Neutrophil (primary cell): ENCODE measurements at regions not wholly inside any gene's neighbourhood (a gene's known extent, or its start where the extent isn't known, plus 50 kb on each side); places are given as distances from the start of the nearest gene placed in this dataset.

ENCODE experiments used
- H3K27ac ChIP-seq: fragments of 200-600 bp; sonication (generic); 2 replicates; pipeline ENCODE4 v1.5.1; 2016; ENCODE audit warnings: mild to moderate bottlenecking, moderate library complexity
- H3K27me3 ChIP-seq: fragments of 200-600 bp; sonication (generic); 2 replicates; pipeline ENCODE4 v1.6.0; 2016; ENCODE audit warnings: mild to moderate bottlenecking
- H3K36me3 ChIP-seq: fragments of 200-600 bp; sonication (generic); 2 replicates; pipeline ENCODE4 v1.5.1; 2017
- H3K4me1 ChIP-seq, 2 experiments: fragments of 200-600 bp in 1 of 2; sonication (generic) in 1 of 2; 1 replicate in 1 of 2; 2 replicates in 1 of 2; pipeline versions ENCODE4 v1.5.1 to v1.6.1; 2013 to 2016; ENCODE audit warnings: low read depth in 1 of 2, low read length in 1 of 2, mild to moderate bottlenecking in 1 of 2, moderate library complexity in 1 of 2; ENCODE audit not compliant: control insufficient read depth in 1 of 2, insufficient read depth in 1 of 2
- H3K4me3 ChIP-seq, 2 experiments: fragments of 200-600 bp in 1 of 2; sonication (generic) in 1 of 2; 1 replicate in 1 of 2; 2 replicates in 1 of 2; pipeline ENCODE4 v1.5.1; 2013 to 2016; ENCODE audit warnings: low read depth in 1 of 2, low read length in 1 of 2, mild to moderate bottlenecking in 1 of 2, moderate library complexity in 1 of 2
- H3K9me3 ChIP-seq: fragments of 200-600 bp; sonication (generic); 2 replicates; pipeline ENCODE4 v1.5.1; 2016
- CTCF ChIP-seq: fragments of 200-600 bp; sonication (generic); IDR thresholded peaks from 2 replicates; pipeline ENCODE4 v1.5.1; 2016; ENCODE audit warnings: antibody characterized with exemption

GRCh38 chr17:73929860-73930430 is 273.5 kb upstream of the RPL38 start:
- Histone ChIP-seq H3K4me3 (no peak overlapping the region), H3K9me3 (no peaks in the 10 kb centered on the region), H3K27me3 (peaks cover 45% of the 10 kb centered on the region), H3K36me3 (no peaks in the 10 kb centered on the region), H3K4me1 (no peaks in the 10 kb centered on the region), H3K27ac (no peak overlapping the region)
- TF ChIP-seq CTCF = no peak

GRCh38 chr17:73932216-73932749 is 271.2 kb upstream of the RPL38 start:
- H3K36me3 ChIP-seq = no peaks in the 10 kb centered on the region
- TF ChIP-seq CTCF = no peak
- H3K27ac ChIP-seq = no peak overlapping the region
- H3K27me3 ChIP-seq = peaks cover 46% of the 10 kb centered on the region
- H3K9me3 ChIP-seq = no peaks in the 10 kb centered on the region
- H3K4me1 ChIP-seq = no peaks in the 10 kb centered on the region
- no peak overlapping the region for H3K4me3 ChIP-seq

- H3K27ac ChIP-seq = no peak overlapping the region
- no peak overlapping the region for H3K4me3 ChIP-seq
- no peaks in the 10 kb centered on the region for H3K4me1 ChIP-seq
Measured at GRCh38 chr17:73933164-73933766, 270.2 kb upstream of the RPL38 start.

GRCh38 chr17:73933871-73934270 is 269.6 kb upstream of the RPL38 start:
- Histone ChIP-seq H3K36me3 (no peaks in the 10 kb centered on the region), H3K9me3 (no peaks in the 10 kb centered on the region), H3K27me3 (peaks cover 54% of the 10 kb centered on the region), H3K4me3 (no peak overlapping the region), H3K4me1 (no peaks in the 10 kb centered on the region), H3K27ac (no peak overlapping the region)
- no peak for TF ChIP-seq CTCF

More at GRCh38 chr17:73933164-73933766, 270.2 kb upstream of the RPL38 start:
- peaks cover 48% of the 10 kb centered on the region for H3K27me3 ChIP-seq
- H3K36me3 ChIP-seq = no peaks in the 10 kb centered on the region
- no peak for TF ChIP-seq CTCF
- no peaks in the 10 kb centered on the region for H3K9me3 ChIP-seq

- H3K36me3 ChIP-seq = no peaks in the 10 kb centered on the region
- H3K27ac ChIP-seq = no peak overlapping the region
- H3K4me3 ChIP-seq = no peak overlapping the region
- no peak for TF ChIP-seq CTCF
- no peaks in the 10 kb centered on the region for H3K9me3 ChIP-seq
- H3K4me1 ChIP-seq = no peaks in the 10 kb centered on the region
- H3K27me3 ChIP-seq = peaks cover 58% of the 10 kb centered on the region
Measured at GRCh38 chr17:73934696-73935095, 268.8 kb upstream of the RPL38 start.
